SKM-1 (cell line): ENCODE measurements at regions not wholly inside any gene's neighbourhood (a gene's known extent, or its start where the extent isn't known, plus 50 kb on each side); places are given as distances from the start of the nearest gene placed in this dataset.

Source experiments
- DNase-seq: peaks from one replicate; lab custom pipeline; 2025; ENCODE audit not compliant: unreplicated experiment; lab: John Stamatoyannopoulos, UW

GRCh38 chr4:127102361-127102760 lies 530.4 kb upstream of the INTU start:
- no peak for DNase-seq

- no peak for DNase-seq
Measured at GRCh38 chr4:127103681-127104115, 529.1 kb upstream of the INTU start.

- DNase-seq = no peak
Measured at GRCh38 chr4:127113844-127114362, 518.9 kb upstream of the INTU start.

- DNase-seq = no peak
Measured at GRCh38 chr4:127118681-127119080, 514.1 kb upstream of the INTU start.

GRCh38 chr4:127120441-127121090 lies 512.2 kb upstream of the INTU start:
- no peak for DNase-seq

- no peak for DNase-seq
Measured at GRCh38 chr4:127124919-127125318, 507.8 kb upstream of the INTU start.

GRCh38 chr4:127126718-127127117 lies 506.0 kb upstream of the INTU start:
- DNase-seq = no peak

- DNase-seq = no peak
Measured at GRCh38 chr4:127131527-127131926, 501.2 kb upstream of the INTU start.

- no peak for DNase-seq
Measured at GRCh38 chr4:127134490-127134889, 498.3 kb upstream of the INTU start.

- no peak for DNase-seq
Measured at GRCh38 chr4:127138586-127138985, 494.2 kb upstream of the INTU start.

GRCh38 chr4:127139788-127140286 lies 492.9 kb upstream of the INTU start:
- DNase-seq = no peak

GRCh38 chr4:127140306-127140705 lies 492.5 kb upstream of the INTU start:
- DNase-seq = no peak

GRCh38 chr4:127141856-127142255 lies 490.9 kb upstream of the INTU start:
- DNase-seq = no peak

- no peak for DNase-seq
Measured at GRCh38 chr4:127143460-127144195, 489.1 kb upstream of the INTU start.

GRCh38 chr4:127145006-127145540 lies 487.7 kb upstream of the INTU start:
- no peak for DNase-seq

GRCh38 chr4:127148165-127148564 lies 484.6 kb upstream of the INTU start:
- DNase-seq = no peak

GRCh38 chr4:127149086-127149485 lies 483.7 kb upstream of the INTU start:
- no peak for DNase-seq

GRCh38 chr4:127151941-127152340 lies 480.8 kb upstream of the INTU start:
- no peak for DNase-seq

GRCh38 chr4:127155116-127155515 lies 477.6 kb upstream of the INTU start:
- DNase-seq = no peak

GRCh38 chr4:127155555-127155954 lies 477.2 kb upstream of the INTU start:
- no peak for DNase-seq

- DNase-seq = peak; percentile 93
Measured at GRCh38 chr4:127162741-127163140, 470.0 kb upstream of the INTU start.

- no peak for DNase-seq
Measured at GRCh38 chr4:127165971-127166370, 466.8 kb upstream of the INTU start.
